ENCODE measurements at regions not wholly inside any gene's neighbourhood (a gene's known extent, or its start where the extent isn't known, plus 50 kb on each side); places are given as distances from the start of the nearest gene placed in this dataset.

GRCh38 chr13:40064154-40065097, 409.0 kb downstream of the COG6 start:
- Histone ChIP-seq H3K4me3 (ENCODE audit: low read length in 2 of 2) (no peak overlapping the region), H3K4ac (ENCODE audit: low read length) (no peak overlapping the region), H3K14ac (ENCODE audit: low read length) (no peak overlapping the region), H2BK120ac (ENCODE audit: low read depth, low read length) (no peak overlapping the region), H3K23ac (ENCODE audit: low read depth, low read length, poor library complexity) (no peak overlapping the region), H2BK15ac (ENCODE audit: low read length) (no peak overlapping the region), H3K36me3 (replicated peaks in 1 of 2; ENCODE audit: control insufficient read depth in 2 of 2, insufficient read depth in 2 of 2, low read length in 2 of 2) (no peaks in the 10 kb centered on the region), H3K18ac (ENCODE audit: low read length) (no peak overlapping the region), H3K9me3 (replicated peaks in 1 of 2; ENCODE audit: control insufficient read depth in 2 of 2, insufficient read depth in 1 of 2, low read depth in 1 of 2, low read length in 2 of 2) (no peaks in the 10 kb centered on the region), H3K9ac (ENCODE audit: low read depth, low read length, poor library complexity) (no peak overlapping the region), H3K4me1 (ENCODE audit: control insufficient read depth in 2 of 2, insufficient read depth in 1 of 2, low read depth in 1 of 2, low read length in 2 of 2) (peaks cover 3 to 10% of the 10 kb centered on the region in 2 donors), H4K91ac (ENCODE audit: low read depth, low read length, poor library complexity) (no peak overlapping the region), H3K79me1 (ENCODE audit: low read depth, low read length) (no peaks in the 10 kb centered on the region), H2BK12ac (ENCODE audit: low read length) (no peak overlapping the region), H2AK5ac (ENCODE audit: low read depth, low read length) (no peak overlapping the region), H2AFZ (ENCODE audit: low read length) (peak overlapping the region; percentile 51), H3K27me3 (ENCODE audit: control insufficient read depth in 3 of 3, insufficient read depth in 3 of 3, low read depth in 1 of 3, low read length in 3 of 3) (no peaks in the 10 kb centered on the region), H2BK5ac (ENCODE audit: low read length) (no peak overlapping the region), H4K8ac (ENCODE audit: low read depth, low read length) (no peak overlapping the region), H3K4me2 (ENCODE audit: insufficient read depth, low read length, poor library complexity, severe bottlenecking) (no peak overlapping the region), H3K27ac (replicated peaks; ENCODE audit: low read length) (no peak overlapping the region)
- WGBS, 2 donors (ENCODE audit: extremely low coverage in 2 of 2, insufficient read length in 2 of 2, insufficient replicate concordance in 1 of 2), result no CpG with 5 or more reads among the region's 10 CpGs
- DNase-seq (ENCODE audit: low spot score), result no peak

GRCh38 chr13:40069173-40070044, 413.9 kb downstream of the COG6 start:
- H4K8ac ChIP-seq (ENCODE audit: low read depth, low read length), result no peak overlapping the region
- no peak overlapping the region for H3K23ac ChIP-seq (ENCODE audit: low read depth, low read length, poor library complexity)
- H2BK120ac ChIP-seq (ENCODE audit: low read depth, low read length), result no peak overlapping the region
- peaks cover 6% of the 10 kb centered on the region in 2 donors for H3K4me1 ChIP-seq (ENCODE audit: control insufficient read depth in 2 of 2, insufficient read depth in 1 of 2, low read depth in 1 of 2, low read length in 2 of 2)
- H3K4ac ChIP-seq (ENCODE audit: low read length), result no peak overlapping the region
- no CpG with 5 or more reads among the region's 11 CpGs for WGBS, 2 donors (ENCODE audit: extremely low coverage in 2 of 2, insufficient read length in 2 of 2, insufficient replicate concordance in 1 of 2)
- H3K79me1 ChIP-seq (ENCODE audit: low read depth, low read length), result no peaks in the 10 kb centered on the region
- H3K9me3 ChIP-seq (replicated peaks in 1 of 2; ENCODE audit: control insufficient read depth in 2 of 2, insufficient read depth in 1 of 2, low read depth in 1 of 2, low read length in 2 of 2), result no peaks in the 10 kb centered on the region
- no peak overlapping the region for H3K9ac ChIP-seq (ENCODE audit: low read depth, low read length, poor library complexity)
- no peaks in the 10 kb centered on the region for H3K36me3 ChIP-seq (replicated peaks in 1 of 2; ENCODE audit: control insufficient read depth in 2 of 2, insufficient read depth in 2 of 2, low read length in 2 of 2)
- H2BK12ac ChIP-seq (ENCODE audit: low read length), result no peak overlapping the region
- no peak overlapping the region for H3K4me2 ChIP-seq (ENCODE audit: insufficient read depth, low read length, poor library complexity, severe bottlenecking)
- H3K27ac ChIP-seq (replicated peaks; ENCODE audit: low read length), result no peak overlapping the region
- H2BK5ac ChIP-seq (ENCODE audit: low read length), result no peak overlapping the region
- H2BK15ac ChIP-seq (ENCODE audit: low read length), result no peak overlapping the region
- H3K27me3 ChIP-seq (ENCODE audit: control insufficient read depth in 3 of 3, insufficient read depth in 3 of 3, low read depth in 1 of 3, low read length in 3 of 3), result no peaks in the 10 kb centered on the region
- no peak overlapping the region for H3K14ac ChIP-seq (ENCODE audit: low read length)
- no peak overlapping the region for H2AK5ac ChIP-seq (ENCODE audit: low read depth, low read length)
- H3K18ac ChIP-seq (ENCODE audit: low read length), result no peak overlapping the region
- peak; percentile 61 for DNase-seq (ENCODE audit: low spot score)
- H3K4me3 ChIP-seq (ENCODE audit: low read length in 2 of 2), result no peak overlapping the region
- no peak overlapping the region for H2AFZ ChIP-seq (ENCODE audit: low read length)
- no peak overlapping the region for H4K91ac ChIP-seq (ENCODE audit: low read depth, low read length, poor library complexity)

GRCh38 chr13:40070357-40070756, 414.9 kb downstream of the COG6 start:
- Histone ChIP-seq H2BK12ac (ENCODE audit: low read length) (no peak overlapping the region), H3K18ac (ENCODE audit: low read length) (no peak overlapping the region), H4K8ac (ENCODE audit: low read depth, low read length) (no peak overlapping the region), H2AK5ac (ENCODE audit: low read depth, low read length) (no peak overlapping the region), H3K4me2 (ENCODE audit: insufficient read depth, low read length, poor library complexity, severe bottlenecking) (no peak overlapping the region), H2BK120ac (ENCODE audit: low read depth, low read length) (no peak overlapping the region), H3K9me3 (replicated peaks in 1 of 2; ENCODE audit: control insufficient read depth in 2 of 2, insufficient read depth in 1 of 2, low read depth in 1 of 2, low read length in 2 of 2) (no peaks in the 10 kb centered on the region), H3K27me3 (ENCODE audit: control insufficient read depth in 3 of 3, insufficient read depth in 3 of 3, low read depth in 1 of 3, low read length in 3 of 3) (no peaks in the 10 kb centered on the region), H3K36me3 (replicated peaks in 1 of 2; ENCODE audit: control insufficient read depth in 2 of 2, insufficient read depth in 2 of 2, low read length in 2 of 2) (no peaks in the 10 kb centered on the region), H3K4me1 (ENCODE audit: control insufficient read depth in 2 of 2, insufficient read depth in 1 of 2, low read depth in 1 of 2, low read length in 2 of 2) (peaks cover 6% of the 10 kb centered on the region in 2 donors), H3K4ac (ENCODE audit: low read length) (no peak overlapping the region), H2BK5ac (ENCODE audit: low read length) (no peak overlapping the region), H3K27ac (replicated peaks; ENCODE audit: low read length) (no peak overlapping the region), H3K9ac (ENCODE audit: low read depth, low read length, poor library complexity) (no peak overlapping the region), H3K79me1 (ENCODE audit: low read depth, low read length) (no peaks in the 10 kb centered on the region), H3K23ac (ENCODE audit: low read depth, low read length, poor library complexity) (no peak overlapping the region), H3K4me3 (ENCODE audit: low read length in 2 of 2) (no peak overlapping the region), H2AFZ (ENCODE audit: low read length) (no peak overlapping the region), H3K14ac (ENCODE audit: low read length) (no peak overlapping the region), H2BK15ac (ENCODE audit: low read length) (no peak overlapping the region), H4K91ac (ENCODE audit: low read depth, low read length, poor library complexity) (no peak overlapping the region)
- no peak for DNase-seq (ENCODE audit: low spot score)
- WGBS, 2 donors (ENCODE audit: extremely low coverage in 2 of 2, insufficient read length in 2 of 2, insufficient replicate concordance in 1 of 2), result no CpG with 5 or more reads among the region's 3 CpGs

- no peak overlapping the region for H3K9ac ChIP-seq (ENCODE audit: low read depth, low read length, poor library complexity)
- no peak overlapping the region for H3K27ac ChIP-seq (replicated peaks; ENCODE audit: low read length)
- no peak for DNase-seq (ENCODE audit: low spot score)
These were observed 417.2 kb downstream of the COG6 start for GRCh38 chr13:40072663-40073120.

More at GRCh38 chr13:40072663-40073120, 417.2 kb downstream of the COG6 start:
- Histone ChIP-seq H3K4me2 (ENCODE audit: insufficient read depth, low read length, poor library complexity, severe bottlenecking) (no peak overlapping the region), H3K36me3 (replicated peaks in 1 of 2; ENCODE audit: control insufficient read depth in 2 of 2, insufficient read depth in 2 of 2, low read length in 2 of 2) (no peaks in the 10 kb centered on the region), H3K9me3 (replicated peaks in 1 of 2; ENCODE audit: control insufficient read depth in 2 of 2, insufficient read depth in 1 of 2, low read depth in 1 of 2, low read length in 2 of 2) (no peaks in the 10 kb centered on the region), H4K8ac (ENCODE audit: low read depth, low read length) (no peak overlapping the region), H3K79me1 (ENCODE audit: low read depth, low read length) (no peaks in the 10 kb centered on the region), H3K4me3 (ENCODE audit: low read length in 2 of 2) (no peak overlapping the region), H2AK5ac (ENCODE audit: low read depth, low read length) (no peak overlapping the region), H2BK5ac (ENCODE audit: low read length) (no peak overlapping the region), H3K23ac (ENCODE audit: low read depth, low read length, poor library complexity) (no peak overlapping the region), H3K14ac (ENCODE audit: low read length) (no peak overlapping the region), H4K91ac (ENCODE audit: low read depth, low read length, poor library complexity) (no peak overlapping the region), H3K4me1 (ENCODE audit: control insufficient read depth in 2 of 2, insufficient read depth in 1 of 2, low read depth in 1 of 2, low read length in 2 of 2) (peaks cover 6% of the 10 kb centered on the region in 2 donors), H3K18ac (ENCODE audit: low read length) (no peak overlapping the region), H2BK15ac (ENCODE audit: low read length) (no peak overlapping the region), H2AFZ (ENCODE audit: low read length) (no peak overlapping the region), H3K27me3 (ENCODE audit: control insufficient read depth in 3 of 3, insufficient read depth in 3 of 3, low read depth in 1 of 3, low read length in 3 of 3) (no peaks in the 10 kb centered on the region), H2BK12ac (ENCODE audit: low read length) (no peak overlapping the region), H3K4ac (ENCODE audit: low read length) (no peak overlapping the region), H2BK120ac (ENCODE audit: low read depth, low read length) (no peak overlapping the region)
- no CpG with 5 or more reads among the region's 4 CpGs for whole genome bisulfite sequencing, 2 donors (ENCODE audit: extremely low coverage in 2 of 2, insufficient read length in 2 of 2, insufficient replicate concordance in 1 of 2)

Data from neuronal stem cell (in vitro differentiated cells).